GM10266 (cell line): ENCODE measurements at regions not wholly inside any gene's neighbourhood (a gene's known extent, or its start where the extent isn't known, plus 50 kb on each side); places are given as distances from the start of the nearest gene placed in this dataset.

ENCODE experiments used
- DNase-seq: peaks from one replicate; pipeline ENCODE4 v3.0.0; 2012; ENCODE audit errors: extremely low spot score
- CTCF ChIP-seq: IDR thresholded peaks from 2 replicates; pipeline ENCODE4 v1.5.1; 2012; ENCODE audit warnings: mild to moderate bottlenecking, low read depth; ENCODE audit not compliant: control insufficient read depth, insufficient read depth; ENCODE audit errors: missing control alignments

GRCh38 chr20:6683021-6683977, 84.2 kb upstream of the BMP2 start:
- DNase-seq: no peak
- no peak for TF ChIP-seq CTCF

- no peak for TF ChIP-seq CTCF
Measured at GRCh38 chr20:6680854-6681253, 86.6 kb upstream of the BMP2 start.

GRCh38 chr20:6680441-6680840, 87.0 kb upstream of the BMP2 start:
- TF ChIP-seq CTCF: no peak
- DNase-seq: no peak

More at GRCh38 chr20:6680854-6681253, 86.6 kb upstream of the BMP2 start:
- no peak for DNase-seq

- TF ChIP-seq CTCF: no peak
- DNase-seq: no peak
Measured at GRCh38 chr20:6679086-6679485, 88.4 kb upstream of the BMP2 start.

GRCh38 chr20:6678101-6678500, 89.4 kb upstream of the BMP2 start:
- DNase-seq: no peak
- TF ChIP-seq CTCF: no peak

- TF ChIP-seq CTCF: no peak
- DNase-seq: no peak
Measured at GRCh38 chr20:6674831-6675230, 92.7 kb upstream of the BMP2 start.

- TF ChIP-seq CTCF: no peak
- no peak for DNase-seq
Measured at GRCh38 chr20:6673071-6673470, 94.4 kb upstream of the BMP2 start.
